IPS-18a (cell line): ENCODE measurements at regions not wholly inside any gene's neighbourhood (a gene's known extent, or its start where the extent isn't known, plus 50 kb on each side); places are given as distances from the start of the nearest gene placed in this dataset.

Experiments
- H3K27ac ChIP-seq: one replicate; pipeline ENCODE4 v1.5.1; 2013; ENCODE audit warnings: low read length
- H3K27me3 ChIP-seq: one replicate; pipeline ENCODE4 v1.6.1; 2013; ENCODE audit warnings: mild to moderate bottlenecking, low read length; ENCODE audit not compliant: control insufficient read depth, insufficient read depth
- H3K36me3 ChIP-seq: one replicate; pipeline ENCODE4 v1.6.1; 2013; ENCODE audit warnings: low read depth, low read length; ENCODE audit not compliant: control insufficient read depth
- H3K4me1 ChIP-seq: one replicate; pipeline ENCODE4 v1.6.1; 2013; ENCODE audit warnings: low read depth, low read length; ENCODE audit not compliant: control insufficient read depth
- H3K4me3 ChIP-seq: one replicate; pipeline ENCODE4 v1.5.1; 2013; ENCODE audit warnings: low read length
- H3K9ac ChIP-seq: one replicate; pipeline ENCODE4 v1.6.1; 2013; ENCODE audit warnings: mild to moderate bottlenecking, low read length, moderate library complexity
- H3K9me3 ChIP-seq: one replicate; pipeline ENCODE4 v1.6.1; 2013; ENCODE audit warnings: low read depth, low read length; ENCODE audit not compliant: control insufficient read depth

- H3K27ac ChIP-seq = no peak overlapping the region
- H3K9ac ChIP-seq = no peak overlapping the region
- no peaks in the 10 kb centered on the region for H3K36me3 ChIP-seq
- no peaks in the 10 kb centered on the region for H3K27me3 ChIP-seq
- no peak overlapping the region for H3K4me3 ChIP-seq
- peaks cover 13% of the 10 kb centered on the region for H3K4me1 ChIP-seq
- peaks cover 3% of the 10 kb centered on the region for H3K9me3 ChIP-seq
Measured at GRCh38 chr3:106326941-106327695, 458.3 kb upstream of the CBLB start.

GRCh38 chr3:106327696-106328025 lies 458.8 kb upstream of the CBLB start:
- H3K4me3 ChIP-seq = no peak overlapping the region
- no peak overlapping the region for H3K9ac ChIP-seq
- no peaks in the 10 kb centered on the region for H3K36me3 ChIP-seq
- H3K9me3 ChIP-seq = peaks cover 3% of the 10 kb centered on the region
- H3K27ac ChIP-seq = no peak overlapping the region
- H3K27me3 ChIP-seq = no peaks in the 10 kb centered on the region
- peaks cover 13% of the 10 kb centered on the region for H3K4me1 ChIP-seq

GRCh38 chr3:106328224-106328623 lies 459.4 kb upstream of the CBLB start:
- Histone ChIP-seq H3K4me1 (peaks cover 13% of the 10 kb centered on the region), H3K9ac (no peak overlapping the region), H3K27ac (no peak overlapping the region), H3K4me3 (no peak overlapping the region), H3K27me3 (no peaks in the 10 kb centered on the region), H3K36me3 (no peaks in the 10 kb centered on the region), H3K9me3 (peaks cover 3% of the 10 kb centered on the region)

GRCh38 chr3:106329521-106329920 lies 460.7 kb upstream of the CBLB start:
- H3K4me3 ChIP-seq = no peak overlapping the region
- H3K27ac ChIP-seq = no peak overlapping the region
- H3K36me3 ChIP-seq = no peaks in the 10 kb centered on the region
- H3K4me1 ChIP-seq = peaks cover 13% of the 10 kb centered on the region
- no peak overlapping the region for H3K9ac ChIP-seq
- H3K9me3 ChIP-seq = no peaks in the 10 kb centered on the region
- no peaks in the 10 kb centered on the region for H3K27me3 ChIP-seq

- no peak overlapping the region for H3K4me3 ChIP-seq
- H3K9ac ChIP-seq = no peak overlapping the region
- H3K4me1 ChIP-seq = peaks cover 9% of the 10 kb centered on the region
- H3K9me3 ChIP-seq = no peaks in the 10 kb centered on the region
- H3K27me3 ChIP-seq = no peaks in the 10 kb centered on the region
- no peak overlapping the region for H3K27ac ChIP-seq
- H3K36me3 ChIP-seq = no peaks in the 10 kb centered on the region
Measured at GRCh38 chr3:106331636-106332035, 462.8 kb upstream of the CBLB start.

- Histone ChIP-seq H3K4me1 (peaks cover 6% of the 10 kb centered on the region), H3K27me3 (no peaks in the 10 kb centered on the region)
Measured at GRCh38 chr3:106332129-106332528, 463.3 kb upstream of the CBLB start.

GRCh38 chr3:106332884-106333283 lies 464.1 kb upstream of the CBLB start:
- H3K4me1 ChIP-seq = peaks cover 3% of the 10 kb centered on the region
- no peak overlapping the region for H3K4me3 ChIP-seq
- H3K9ac ChIP-seq = no peak overlapping the region
- H3K36me3 ChIP-seq = no peaks in the 10 kb centered on the region
- no peak overlapping the region for H3K27ac ChIP-seq
- no peaks in the 10 kb centered on the region for H3K27me3 ChIP-seq
- H3K9me3 ChIP-seq = no peaks in the 10 kb centered on the region

More at GRCh38 chr3:106332129-106332528, 463.3 kb upstream of the CBLB start:
- Histone ChIP-seq H3K9ac (no peak overlapping the region), H3K27ac (no peak overlapping the region), H3K9me3 (no peaks in the 10 kb centered on the region), H3K4me3 (no peak overlapping the region), H3K36me3 (no peaks in the 10 kb centered on the region)

- H3K9ac ChIP-seq = no peak overlapping the region
- H3K4me1 ChIP-seq = peaks cover 3% of the 10 kb centered on the region
- no peak overlapping the region for H3K4me3 ChIP-seq
- no peaks in the 10 kb centered on the region for H3K9me3 ChIP-seq
- H3K36me3 ChIP-seq = no peaks in the 10 kb centered on the region
- no peak overlapping the region for H3K27ac ChIP-seq
- H3K27me3 ChIP-seq = no peaks in the 10 kb centered on the region
Measured at GRCh38 chr3:106333911-106334618, 465.3 kb upstream of the CBLB start.

- H3K27me3 ChIP-seq = no peaks in the 10 kb centered on the region
- no peaks in the 10 kb centered on the region for H3K36me3 ChIP-seq
- no peaks in the 10 kb centered on the region for H3K4me1 ChIP-seq
- H3K9ac ChIP-seq = no peak overlapping the region
- no peak overlapping the region for H3K27ac ChIP-seq
- H3K4me3 ChIP-seq = no peak overlapping the region
- no peaks in the 10 kb centered on the region for H3K9me3 ChIP-seq
Measured at GRCh38 chr3:106336619-106337018, 467.8 kb upstream of the CBLB start.

GRCh38 chr3:106337116-106337515 lies 468.3 kb upstream of the CBLB start:
- no peak overlapping the region for H3K27ac ChIP-seq

GRCh38 chr3:106338582-106339214 lies 469.9 kb upstream of the CBLB start:
- H3K4me3 ChIP-seq = no peak overlapping the region
- no peaks in the 10 kb centered on the region for H3K9me3 ChIP-seq
- no peaks in the 10 kb centered on the region for H3K4me1 ChIP-seq
- H3K9ac ChIP-seq = no peak overlapping the region
- no peaks in the 10 kb centered on the region for H3K27me3 ChIP-seq
- no peak overlapping the region for H3K27ac ChIP-seq
- H3K36me3 ChIP-seq = no peaks in the 10 kb centered on the region

More at GRCh38 chr3:106337116-106337515, 468.3 kb upstream of the CBLB start:
- no peaks in the 10 kb centered on the region for H3K36me3 ChIP-seq
- no peaks in the 10 kb centered on the region for H3K27me3 ChIP-seq
- H3K4me3 ChIP-seq = no peak overlapping the region
- H3K4me1 ChIP-seq = no peaks in the 10 kb centered on the region
- H3K9ac ChIP-seq = no peak overlapping the region
- no peaks in the 10 kb centered on the region for H3K9me3 ChIP-seq
